SIG-M5 treated with dmso at 0.1 percent for 504 hours (cell line): ENCODE measurements at regions not wholly inside any gene's neighbourhood (a gene's known extent, or its start where the extent isn't known, plus 50 kb on each side); places are given as distances from the start of the nearest gene placed in this dataset.
"Not testable (repeated sequence)": the region's sequence is repeated elsewhere in the genome, so short reads cannot be mapped to it uniquely, and the experiment has no call there.

ENCODE experiments used
- DNase-seq: peaks from one replicate; lab custom pipeline; 2025; ENCODE audit not compliant: unreplicated experiment; lab: John Stamatoyannopoulos, UW

- no peak for DNase-seq
These were observed 173.2 kb upstream of the COPS8 start for GRCh38 chr2:236912326-236913120.

DNA sequence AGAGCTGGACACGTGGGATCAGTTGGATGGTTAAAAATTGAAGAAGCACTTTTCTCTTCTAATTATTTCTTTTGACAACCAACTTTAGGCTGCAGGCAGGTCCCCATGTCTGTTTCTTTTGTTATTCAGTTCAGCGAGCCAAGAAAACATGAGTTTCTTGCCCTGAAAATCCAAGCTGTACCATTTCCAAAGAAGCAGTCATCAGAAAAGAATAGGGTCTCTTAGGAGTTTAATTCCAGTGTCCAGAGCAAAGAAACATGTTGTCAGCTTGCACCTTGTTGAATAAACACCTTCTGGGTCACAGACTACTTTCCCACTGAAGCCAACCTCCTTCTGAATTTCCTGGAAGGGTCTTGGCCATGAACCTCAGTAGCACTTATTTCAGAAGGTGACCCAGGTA lies 170.5 kb upstream of the COPS8 start:
- DNase-seq = no peak

GRCh38 chr2:236915726-236916125 lies 170.0 kb upstream of the COPS8 start:
- DNase-seq = no peak

GRCh38 chr2:236916181-236916580 lies 169.5 kb upstream of the COPS8 start:
- DNase-seq = no peak

DNA sequence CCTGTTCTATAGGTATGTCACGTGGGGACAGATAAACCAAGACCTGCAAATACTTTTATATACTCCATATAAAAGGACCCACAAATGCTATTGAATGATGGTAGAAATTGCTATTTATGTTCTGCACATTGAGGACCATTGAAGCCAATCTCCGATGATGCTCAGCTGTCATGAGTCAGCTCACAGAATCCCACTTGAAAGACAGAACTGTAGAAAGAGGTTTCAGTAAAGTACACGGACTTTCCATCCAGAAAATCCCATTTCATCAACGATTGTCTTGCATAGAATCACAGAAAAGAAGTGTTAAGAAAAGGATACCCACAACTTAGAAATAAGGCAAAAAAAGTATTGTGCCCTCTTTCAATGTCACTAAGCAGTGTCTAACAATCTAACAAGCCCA lies 169.0 kb upstream of the COPS8 start:
- DNase-seq = no peak

- DNase-seq = no peak
These were observed 168.5 kb upstream of the COPS8 start for GRCh38 chr2:236917164-236917563.

- no peak for DNase-seq
These were observed 167.1 kb upstream of the COPS8 start for GRCh38 chr2:236918545-236918944.

DNA sequence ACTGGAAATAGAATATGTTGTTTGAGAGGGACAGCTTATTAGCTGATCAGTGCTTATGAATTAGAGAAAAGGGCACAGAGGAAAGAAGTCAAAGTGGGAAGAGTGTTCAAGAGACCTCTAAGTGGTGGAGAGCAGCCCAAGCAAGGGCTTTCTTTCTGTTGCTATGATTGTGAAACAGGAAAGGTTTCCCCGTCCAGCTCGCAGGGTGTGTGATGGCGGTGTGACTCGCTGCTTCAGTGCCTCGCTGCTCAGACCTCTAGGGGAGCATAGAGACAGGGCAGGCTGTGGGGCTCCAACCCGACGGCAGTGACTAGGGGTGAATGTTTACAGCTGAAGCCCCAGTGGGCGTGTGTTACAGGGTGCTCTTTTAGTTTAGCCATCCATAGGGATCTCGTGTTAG lies 166.5 kb upstream of the COPS8 start:
- peak; percentile 52 for DNase-seq

DNA sequence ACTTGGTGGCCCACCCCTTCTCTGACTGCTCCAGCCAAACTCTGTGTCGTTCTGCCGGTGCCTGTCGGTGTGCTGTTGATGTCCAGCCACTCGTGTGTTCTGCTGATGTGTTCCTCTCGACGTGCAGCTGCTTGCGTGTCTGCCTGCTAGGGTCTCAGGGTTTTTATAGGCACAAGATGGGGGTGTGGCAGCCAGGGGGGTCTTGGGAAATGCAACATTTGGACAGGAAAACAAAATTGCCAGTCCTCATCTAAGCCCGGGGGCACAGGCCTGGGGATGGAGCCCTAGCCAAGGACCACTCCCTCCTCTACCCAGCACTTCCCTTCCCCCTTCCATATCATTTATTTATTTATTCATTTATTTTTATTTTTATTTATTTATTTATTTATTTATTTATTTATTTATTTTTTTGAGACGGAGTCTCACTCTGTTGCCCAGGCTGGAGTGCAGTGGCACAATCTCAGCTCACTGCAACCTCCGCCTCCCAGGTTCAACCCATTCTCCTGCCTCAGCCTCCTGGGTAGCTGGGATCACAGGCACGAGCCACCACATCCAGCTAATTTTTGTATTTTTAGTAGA lies 165.8 kb upstream of the COPS8 start:
- not testable (repeated sequence) for DNase-seq

DNA sequence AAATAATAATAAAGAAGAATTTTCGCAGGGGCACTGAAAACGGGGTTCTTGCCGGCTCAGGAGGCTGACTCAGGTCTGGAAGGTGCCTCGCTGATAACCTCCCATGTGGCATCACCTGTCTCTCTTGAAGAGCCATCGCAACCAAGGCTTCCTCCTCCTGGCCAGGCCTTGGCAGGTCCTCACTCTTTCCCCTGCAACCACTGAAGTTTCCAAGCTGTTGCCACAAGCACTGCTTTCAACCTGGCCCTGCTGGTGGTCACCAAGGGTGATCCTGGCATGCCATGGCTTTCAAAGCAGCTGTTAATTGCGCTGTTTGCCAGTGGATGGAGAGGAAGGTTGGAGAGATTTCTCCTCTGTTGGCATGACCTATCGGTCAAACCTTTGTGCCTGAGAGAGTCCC lies 163.6 kb upstream of the COPS8 start:
- DNase-seq = no peak

- DNase-seq = no peak
These were observed 157.2 kb upstream of the COPS8 start for GRCh38 chr2:236928380-236929037.

GRCh38 chr2:236932831-236933361 lies 152.8 kb upstream of the COPS8 start:
- DNase-seq = no peak

- no peak for DNase-seq
These were observed 151.5 kb upstream of the COPS8 start for GRCh38 chr2:236934166-236934565.

GRCh38 chr2:236934656-236935055 lies 151.0 kb upstream of the COPS8 start:
- no peak for DNase-seq

DNA sequence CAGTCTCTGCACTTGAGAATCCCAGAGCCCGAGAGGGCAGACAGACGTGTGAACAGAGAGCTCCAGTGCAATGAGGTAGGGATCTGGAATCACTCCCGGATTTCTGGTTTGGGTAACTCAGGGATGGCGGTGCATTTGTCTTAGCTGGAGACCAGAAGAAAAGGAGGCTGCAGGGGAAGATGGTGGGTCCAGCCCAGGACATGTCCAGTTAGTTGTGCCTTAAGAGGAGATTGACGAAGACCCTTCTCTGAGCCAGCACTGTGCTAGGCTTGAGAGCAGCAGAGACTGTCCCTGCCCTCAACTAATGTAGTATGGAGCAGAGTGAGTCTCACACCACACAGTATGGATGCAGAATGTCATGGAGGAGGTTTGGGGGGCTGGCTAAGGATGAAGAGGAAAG lies 150.6 kb upstream of the COPS8 start:
- DNase-seq = no peak

- no peak for DNase-seq
These were observed 149.9 kb upstream of the COPS8 start for GRCh38 chr2:236935631-236936445.

GRCh38 chr2:236936446-236936940 lies 149.2 kb upstream of the COPS8 start:
- no peak for DNase-seq

DNA sequence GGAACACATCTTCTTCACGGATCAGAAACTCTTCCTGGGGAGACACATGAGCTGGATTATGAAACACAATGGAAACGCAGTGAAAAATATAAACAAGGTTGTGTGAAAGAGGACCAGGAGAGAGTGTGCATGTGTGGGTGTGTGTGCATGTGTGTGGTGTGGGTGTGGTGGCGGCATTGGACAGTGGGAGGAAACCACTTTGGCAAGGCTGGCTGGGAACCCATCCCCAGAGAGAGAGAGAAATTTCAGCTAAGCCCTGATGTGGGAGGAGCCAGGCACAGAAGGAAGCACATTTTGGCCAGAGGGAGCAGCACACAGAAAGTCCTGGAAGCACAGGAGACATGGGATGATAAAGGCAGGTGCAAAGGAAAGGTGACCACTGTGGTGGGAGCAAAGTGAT lies 147.6 kb upstream of the COPS8 start:
- DNase-seq = no peak

GRCh38 chr2:236939271-236939670 lies 146.4 kb upstream of the COPS8 start:
- DNase-seq = no peak

- DNase-seq = no peak
These were observed 145.9 kb upstream of the COPS8 start for GRCh38 chr2:236939721-236940231.

GRCh38 chr2:236940497-236940896 lies 145.2 kb upstream of the COPS8 start:
- DNase-seq = no peak
